Natural killer cell (primary cell): ENCODE measurements at regions not wholly inside any gene's neighbourhood (a gene's known extent, or its start where the extent isn't known, plus 50 kb on each side); places are given as distances from the start of the nearest gene placed in this dataset.

ENCODE experiments used
- ATAC-seq, 3 donors: fragments of 150-1000 bp in 2 of 3; fragments of 200-7000 bp in 1 of 3; cut with Tn5 transposase; 1 replicate in 1 of 3; 2 replicates in 2 of 3; pipeline ENCODE4 v1.10.0; 2021; ENCODE audit warnings: mild to moderate bottlenecking in 2 of 3, moderate library complexity in 2 of 3
- DNase-seq, 2 donors: peaks; one replicate each; pipeline versions ENCODE4 v3.0.0 to v3.0.0-alpha.2; 2013 to 2021; ENCODE audit warnings: mixed read lengths in 1 of 2
- H3K27ac ChIP-seq: one replicate; pipeline ENCODE4 v1.5.1; 2013; ENCODE audit warnings: mild to moderate bottlenecking, low read length
- H3K27me3 ChIP-seq: one replicate; pipeline ENCODE4 v1.6.1; 2013; ENCODE audit warnings: low read length; ENCODE audit not compliant: control insufficient read depth, insufficient read depth
- H3K36me3 ChIP-seq: one replicate; pipeline ENCODE4 v1.6.1; 2013; ENCODE audit warnings: low read length; ENCODE audit not compliant: control insufficient read depth, insufficient read depth
- H3K4me1 ChIP-seq: one replicate; pipeline ENCODE4 v1.6.1; 2013; ENCODE audit warnings: low read length; ENCODE audit not compliant: control insufficient read depth, insufficient read depth
- H3K4me3 ChIP-seq: one replicate; pipeline ENCODE4 v1.5.1; 2013; ENCODE audit warnings: low read length
- H3K9me3 ChIP-seq: one replicate; pipeline ENCODE4 v1.6.1; 2013; ENCODE audit warnings: low read length; ENCODE audit not compliant: control insufficient read depth, insufficient read depth
- H3K27ac Mint-ChIP-seq, 2 donors: one replicate each; pipeline ENCODE4 v1.8.0; 2022; ENCODE audit warnings: mild to moderate bottlenecking in 2 of 2, mixed read lengths in 2 of 2, moderate library complexity in 1 of 2
- H3K27me3 Mint-ChIP-seq, 2 donors: one replicate each; pipeline ENCODE4 v1.8.0; 2022; ENCODE audit warnings: low read depth in 2 of 2, mixed read lengths in 2 of 2
- H3K36me3 Mint-ChIP-seq: one replicate; pipeline ENCODE4 v1.8.0; 2022; ENCODE audit warnings: mixed read lengths
- H3K4me1 Mint-ChIP-seq, 2 donors: one replicate each; pipeline ENCODE4 v1.8.0; 2022; ENCODE audit warnings: mixed read lengths in 2 of 2
- H3K4me3 Mint-ChIP-seq: one replicate; pipeline ENCODE4 v1.8.0; 2022; ENCODE audit warnings: mild to moderate bottlenecking, moderate library complexity, mixed read lengths
- H3K9me3 Mint-ChIP-seq, 2 donors: one replicate each; pipeline ENCODE4 v1.8.0; 2022; ENCODE audit warnings: mixed read lengths in 2 of 2
- WGBS: methylation state at CpG from one replicate; pipeline ENCODE4 v1.1.7; 2013; ENCODE audit warnings: missing lambda C conversion rate; ENCODE audit not compliant: insufficient coverage; 5-methylcytosine and 5-hydroxymethylcytosine counted together
- intact Hi-C: fragments of 100-400 bp; cut with micrococcal nuclease; formaldehyde crosslinking; loops from one replicate; pipeline ENCODE4 v1.14.2; 2022
- TF ChIP-seq, protein P1 (sequence below): fragments of 200-600 bp; IDR thresholded peaks from one replicate; pipeline ENCODE4 v1.8.0; 2022; ENCODE audit warnings: antibody characterized with exemption

DNA sequence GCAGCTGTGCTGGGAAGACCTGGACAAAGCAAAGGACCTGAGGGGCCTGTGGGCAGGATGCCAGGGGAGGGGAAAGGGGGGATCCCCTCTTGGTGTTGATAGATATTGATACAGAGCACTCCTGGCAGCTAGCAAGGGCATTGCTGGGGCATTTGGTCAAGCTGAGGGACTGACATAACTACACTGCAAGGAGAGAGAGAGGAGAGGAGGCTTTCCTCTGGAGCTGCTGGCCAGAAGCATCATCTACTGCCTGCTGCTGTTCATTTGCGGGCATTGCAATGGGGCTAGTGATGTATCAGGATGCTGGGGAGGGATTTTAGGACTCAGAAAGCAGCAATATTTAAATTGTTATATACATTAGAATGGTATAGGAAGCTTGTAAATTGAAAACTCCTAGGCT is 142.0 kb downstream of the ZNF648 start:
- H3K9me3 ChIP-seq: no peaks in the 10 kb centered on the region
- WGBS: 83% methylated on average over 1 of the region's 1 CpG
- H3K27me3 ChIP-seq: no peaks in the 10 kb centered on the region
- H3K9me3 Mint-ChIP-seq: peaks cover 5 to 7% of the 10 kb centered on the region in 2 donors
- H3K27ac ChIP-seq: no peak overlapping the region
- H3K27me3 Mint-ChIP-seq: no peaks in the 10 kb centered on the region
- DNase-seq (no peak), ATAC-seq (no peak)
- H3K4me3 ChIP-seq: no peak overlapping the region
- no peak overlapping the region for H3K4me3 Mint-ChIP-seq
- no peaks in the 10 kb centered on the region for H3K4me1 Mint-ChIP-seq
- intact Hi-C loops: no loop called here
- no peaks in the 10 kb centered on the region for H3K36me3 ChIP-seq
- H3K36me3 Mint-ChIP-seq: no peaks in the 10 kb centered on the region
- TF ChIP-seq, protein P1, sequence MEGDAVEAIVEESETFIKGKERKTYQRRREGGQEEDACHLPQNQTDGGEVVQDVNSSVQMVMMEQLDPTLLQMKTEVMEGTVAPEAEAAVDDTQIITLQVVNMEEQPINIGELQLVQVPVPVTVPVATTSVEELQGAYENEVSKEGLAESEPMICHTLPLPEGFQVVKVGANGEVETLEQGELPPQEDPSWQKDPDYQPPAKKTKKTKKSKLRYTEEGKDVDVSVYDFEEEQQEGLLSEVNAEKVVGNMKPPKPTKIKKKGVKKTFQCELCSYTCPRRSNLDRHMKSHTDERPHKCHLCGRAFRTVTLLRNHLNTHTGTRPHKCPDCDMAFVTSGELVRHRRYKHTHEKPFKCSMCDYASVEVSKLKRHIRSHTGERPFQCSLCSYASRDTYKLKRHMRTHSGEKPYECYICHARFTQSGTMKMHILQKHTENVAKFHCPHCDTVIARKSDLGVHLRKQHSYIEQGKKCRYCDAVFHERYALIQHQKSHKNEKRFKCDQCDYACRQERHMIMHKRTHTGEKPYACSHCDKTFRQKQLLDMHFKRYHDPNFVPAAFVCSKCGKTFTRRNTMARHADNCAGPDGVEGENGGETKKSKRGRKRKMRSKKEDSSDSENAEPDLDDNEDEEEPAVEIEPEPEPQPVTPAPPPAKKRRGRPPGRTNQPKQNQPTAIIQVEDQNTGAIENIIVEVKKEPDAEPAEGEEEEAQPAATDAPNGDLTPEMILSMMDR: no peak
- H3K27ac Mint-ChIP-seq: no peak overlapping the region
- no peaks in the 10 kb centered on the region for H3K4me1 ChIP-seq

DNA sequence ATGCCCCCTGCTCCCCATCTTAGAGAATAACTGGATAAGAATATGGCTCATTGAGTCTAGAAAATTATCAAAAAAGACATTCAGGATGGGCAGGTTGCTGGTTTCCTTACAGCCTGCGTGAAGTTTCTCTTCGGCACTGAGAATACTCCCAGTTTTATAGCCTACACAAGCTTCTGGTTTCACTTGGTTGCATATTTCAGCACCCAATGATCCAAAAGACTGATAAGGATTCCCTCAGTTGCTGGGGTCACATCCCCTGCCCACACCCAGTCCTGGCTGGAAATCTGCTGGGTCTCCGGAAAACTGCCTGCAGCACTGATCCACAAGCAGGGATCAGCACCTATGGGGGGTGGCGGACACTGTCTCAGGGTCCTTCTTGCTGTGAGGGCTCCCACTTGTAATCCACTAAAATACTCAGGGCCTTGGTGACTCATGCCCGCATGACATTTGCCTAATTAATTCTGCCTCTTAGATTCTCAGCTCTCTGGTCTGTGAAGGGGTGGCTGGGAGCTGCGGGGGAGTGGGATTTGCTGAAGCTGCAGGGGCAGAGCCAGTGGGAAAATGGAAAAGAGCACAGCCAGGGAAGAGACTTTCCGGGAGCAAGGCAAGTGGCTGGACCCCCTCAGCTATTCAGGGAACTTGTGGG is 142.5 kb downstream of the ZNF648 start:
- peaks cover 4 to 6% of the 10 kb centered on the region in 2 donors for H3K9me3 Mint-ChIP-seq
- no peaks in the 10 kb centered on the region for H3K4me1 Mint-ChIP-seq
- no peaks in the 10 kb centered on the region for H3K36me3 Mint-ChIP-seq
- Histone ChIP-seq H3K9me3 (no peaks in the 10 kb centered on the region), H3K4me1 (no peaks in the 10 kb centered on the region), H3K27ac (no peak overlapping the region), H3K4me3 (no peak overlapping the region), H3K27me3 (no peaks in the 10 kb centered on the region), H3K36me3 (no peaks in the 10 kb centered on the region)
- TF ChIP-seq, protein P1: no peak
- no peak for ATAC-seq
- H3K27me3 Mint-ChIP-seq: peaks cover 0 to 3% of the 10 kb centered on the region in 2 donors
- intact Hi-C loops: no loop called here
- DNase-seq: no peak
- no peak overlapping the region for H3K27ac Mint-ChIP-seq
- 72% methylated on average over 7 of the region's 7 CpGs for WGBS
- H3K4me3 Mint-ChIP-seq: no peak overlapping the region

DNA sequence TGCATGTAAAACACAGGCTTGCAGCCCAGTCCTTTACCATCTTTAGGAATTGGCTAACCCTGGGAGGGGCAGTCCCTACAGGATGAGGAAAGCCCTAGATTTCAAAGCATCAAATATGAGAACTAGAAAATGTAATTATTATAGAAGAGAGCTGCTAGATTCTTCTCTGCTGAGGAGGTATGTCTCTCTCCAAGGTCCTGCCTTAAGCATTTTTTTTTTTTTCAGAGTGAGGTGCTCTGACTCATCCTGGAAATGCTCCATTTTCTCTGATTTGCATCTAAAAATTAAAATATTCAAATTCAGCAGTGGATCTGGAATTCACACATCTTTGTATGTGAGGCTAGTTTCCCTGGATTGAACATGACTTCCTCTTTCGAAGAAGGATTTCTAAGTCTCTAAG is 149.8 kb downstream of the ZNF648 start:
- DNase-seq: no peak
- no peaks in the 10 kb centered on the region for H3K36me3 ChIP-seq
- H3K4me3 Mint-ChIP-seq: no peak overlapping the region
- no peak overlapping the region for H3K27ac Mint-ChIP-seq
- H3K9me3 ChIP-seq: no peaks in the 10 kb centered on the region
- H3K4me1 Mint-ChIP-seq: no peaks in the 10 kb centered on the region
- H3K27ac ChIP-seq: no peak overlapping the region
- H3K27me3 ChIP-seq: no peaks in the 10 kb centered on the region
- no peak overlapping the region for H3K4me3 ChIP-seq
- no peak for ATAC-seq
- H3K4me1 ChIP-seq: no peaks in the 10 kb centered on the region
- TF ChIP-seq, protein P1: no peak
- H3K27me3 Mint-ChIP-seq: peaks cover 0 to 6% of the 10 kb centered on the region in 2 donors
- H3K9me3 Mint-ChIP-seq: peaks cover 3 to 4% of the 10 kb centered on the region in 2 donors
- 100% methylated on average over 1 of the region's 1 CpG for WGBS
- intact Hi-C loops: no loop called here
- H3K36me3 Mint-ChIP-seq: no peaks in the 10 kb centered on the region

DNA sequence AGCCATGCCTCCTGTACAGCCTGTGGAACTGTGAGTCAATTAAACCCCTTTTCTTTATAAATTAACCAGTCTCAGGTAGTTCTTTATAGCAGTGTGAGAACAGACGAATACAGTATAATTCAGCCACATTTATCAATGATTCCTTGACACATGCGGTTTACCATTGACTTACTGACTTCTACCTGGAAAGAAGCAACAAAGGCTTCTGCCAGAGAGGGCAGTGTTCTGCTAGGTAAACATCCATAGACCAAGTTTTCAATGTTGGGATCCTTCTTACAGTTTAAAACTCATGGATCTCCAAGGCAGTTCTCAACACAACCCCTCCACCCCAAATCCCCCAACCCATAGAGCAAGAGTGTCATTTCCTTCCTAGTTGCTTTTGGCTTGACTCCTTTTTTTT is 150.6 kb downstream of the ZNF648 start:
- TF ChIP-seq, protein P1: no peak
- Mint-ChIP-seq H3K9me3 (peaks cover 3 to 4% of the 10 kb centered on the region in 2 donors), H3K4me1 (no peaks in the 10 kb centered on the region), H3K4me3 (no peak overlapping the region), H3K36me3 (no peaks in the 10 kb centered on the region), H3K27me3 (peaks cover 0 to 7% of the 10 kb centered on the region in 2 donors), H3K27ac (no peak overlapping the region)
- Histone ChIP-seq H3K4me1 (no peaks in the 10 kb centered on the region), H3K27me3 (no peaks in the 10 kb centered on the region), H3K27ac (no peak overlapping the region), H3K9me3 (no peaks in the 10 kb centered on the region), H3K4me3 (no peak overlapping the region), H3K36me3 (no peaks in the 10 kb centered on the region)
- no peak for ATAC-seq
- WGBS: 68% methylated on average over 2 of the region's 2 CpGs
- intact Hi-C loops: no loop called here
- no peak for DNase-seq
